Esophagus (tissue), 2 donors: ENCODE measurements at regions not wholly inside any gene's neighbourhood (a gene's known extent, or its start where the extent isn't known, plus 50 kb on each side); places are given as distances from the start of the nearest gene placed in this dataset.

ENCODE experiments used
- H3K27ac ChIP-seq, 2 donors: one replicate each; pipeline ENCODE4 v1.5.1; 2013; ENCODE audit warnings: low read depth in 2 of 2, mild to moderate bottlenecking in 2 of 2, inconsistent platforms in 1 of 2, low read length in 1 of 2, moderate library complexity in 1 of 2
- H3K27me3 ChIP-seq, 2 donors: one replicate each; pipeline ENCODE4 v1.6.1; 2013; ENCODE audit warnings: low read length in 2 of 2, control low read depth in 1 of 2, mild to moderate bottlenecking in 1 of 2; ENCODE audit not compliant: insufficient read depth in 2 of 2, control insufficient read depth in 1 of 2
- H3K36me3 ChIP-seq, 2 donors: one replicate each; pipeline ENCODE4 v1.6.1; 2013; ENCODE audit warnings: low read length in 1 of 2; ENCODE audit not compliant: control insufficient read depth in 2 of 2, insufficient read depth in 2 of 2
- H3K4me1 ChIP-seq, 2 donors: one replicate each; pipeline ENCODE4 v1.6.1; 2013; ENCODE audit warnings: low read length in 1 of 2; ENCODE audit not compliant: control insufficient read depth in 2 of 2, insufficient read depth in 2 of 2
- H3K4me3 ChIP-seq, 2 donors: one replicate each; pipeline ENCODE4 v1.5.1; 2013; ENCODE audit warnings: low read length in 2 of 2, mild to moderate bottlenecking in 2 of 2, low read depth in 1 of 2, moderate library complexity in 1 of 2
- H3K9me3 ChIP-seq, 2 donors: one replicate each; pipeline ENCODE4 v1.6.1; 2013; ENCODE audit warnings: mild to moderate bottlenecking in 2 of 2, low read depth in 1 of 2, low read length in 1 of 2, moderate library complexity in 1 of 2; ENCODE audit not compliant: control insufficient read depth in 2 of 2, insufficient read depth in 1 of 2
- WGBS, 2 donors: extraction: QIAGEN DNeasy Blood & Tissue Kit; methylation state at CpG; one replicate each; pipeline ENCODE4 v1.1.7; 2013; 5-methylcytosine and 5-hydroxymethylcytosine counted together
- donor health status: healthy with polysubstance abuse.
- donor health status: Bipolar disorder and iron deficiency.

- Histone ChIP-seq H3K9me3 (no peaks in the 10 kb centered on the region), H3K27ac (no peak overlapping the region)
- 74 to 84% methylated on average over 4 of the region's 4 CpGs for WGBS, 2 donors
These were observed 100.4 kb upstream of the BACH2 start for GRCh38 chr6:90397047-90397446.

GRCh38 chr6:90393232-90393884, 96.7 kb upstream of the BACH2 start:
- no peak overlapping the region for H3K27ac ChIP-seq
- H3K4me3 ChIP-seq: no peak overlapping the region
- H3K4me1 ChIP-seq: no peaks in the 10 kb centered on the region
- no peaks in the 10 kb centered on the region for H3K27me3 ChIP-seq
- H3K9me3 ChIP-seq: no peaks in the 10 kb centered on the region
- H3K36me3 ChIP-seq: no peaks in the 10 kb centered on the region
- 31 to 32% methylated on average over 7 of the region's 7 CpGs for WGBS, 2 donors

More at GRCh38 chr6:90397047-90397446, 100.4 kb upstream of the BACH2 start:
- H3K36me3 ChIP-seq: no peaks in the 10 kb centered on the region
- peaks cover 0 to 2% of the 10 kb centered on the region in 2 donors for H3K4me1 ChIP-seq
- H3K27me3 ChIP-seq: no peaks in the 10 kb centered on the region
- no peak overlapping the region for H3K4me3 ChIP-seq

GRCh38 chr6:90390379-90390778, 93.7 kb upstream of the BACH2 start:
- H3K9me3 ChIP-seq: no peaks in the 10 kb centered on the region
- no peak overlapping the region for H3K4me3 ChIP-seq
- H3K4me1 ChIP-seq: no peaks in the 10 kb centered on the region
- H3K27ac ChIP-seq: no peak overlapping the region
- H3K27me3 ChIP-seq: no peaks in the 10 kb centered on the region
- no peaks in the 10 kb centered on the region for H3K36me3 ChIP-seq

- H3K27ac ChIP-seq: no peak overlapping the region
- no peaks in the 10 kb centered on the region for H3K27me3 ChIP-seq
- WGBS, 2 donors: 73 to 83% methylated on average over 5 of the region's 5 CpGs
- H3K4me3 ChIP-seq: no peak overlapping the region
- H3K4me1 ChIP-seq: no peaks in the 10 kb centered on the region
- H3K36me3 ChIP-seq: no peaks in the 10 kb centered on the region
- H3K9me3 ChIP-seq: no peaks in the 10 kb centered on the region
These were observed 91.8 kb upstream of the BACH2 start for GRCh38 chr6:90388395-90388794.

GRCh38 chr6:90387826-90388225, 91.2 kb upstream of the BACH2 start:
- H3K9me3 ChIP-seq: no peaks in the 10 kb centered on the region
- H3K36me3 ChIP-seq: no peaks in the 10 kb centered on the region
- no peak overlapping the region for H3K27ac ChIP-seq
- WGBS, 2 donors: 83 to 85% methylated on average over 1 of the region's 1 CpG
- H3K27me3 ChIP-seq: no peaks in the 10 kb centered on the region
- no peaks in the 10 kb centered on the region for H3K4me1 ChIP-seq
- H3K4me3 ChIP-seq: no peak overlapping the region

GRCh38 chr6:90387383-90387775, 90.7 kb upstream of the BACH2 start:
- H3K4me1 ChIP-seq: no peaks in the 10 kb centered on the region
- WGBS, 2 donors: 73 to 83% methylated on average over 5 of the region's 5 CpGs

GRCh38 chr6:90386399-90387382, 90.0 kb upstream of the BACH2 start:
- H3K36me3 ChIP-seq: no peaks in the 10 kb centered on the region
- WGBS, 2 donors: 52 to 54% methylated on average over 10 of the region's 10 CpGs
- H3K4me1 ChIP-seq: no peaks in the 10 kb centered on the region
- no peaks in the 10 kb centered on the region for H3K9me3 ChIP-seq
- no peak overlapping the region for H3K4me3 ChIP-seq
- no peak overlapping the region for H3K27ac ChIP-seq
- no peaks in the 10 kb centered on the region for H3K27me3 ChIP-seq

More at GRCh38 chr6:90387383-90387775, 90.7 kb upstream of the BACH2 start:
- no peaks in the 10 kb centered on the region for H3K9me3 ChIP-seq
- no peaks in the 10 kb centered on the region for H3K36me3 ChIP-seq
- H3K4me3 ChIP-seq: no peak overlapping the region
- no peaks in the 10 kb centered on the region for H3K27me3 ChIP-seq
- H3K27ac ChIP-seq: no peak overlapping the region

GRCh38 chr6:90385759-90386313, 89.2 kb upstream of the BACH2 start:
- Histone ChIP-seq H3K9me3 (no peaks in the 10 kb centered on the region), H3K27me3 (no peaks in the 10 kb centered on the region), H3K4me1 (no peaks in the 10 kb centered on the region), H3K4me3 (no peak overlapping the region), H3K36me3 (no peaks in the 10 kb centered on the region), H3K27ac (no peak overlapping the region)
- 86 to 95% methylated on average over 1 of the region's 1 CpG for WGBS, 2 donors

GRCh38 chr6:90384720-90385119, 88.1 kb upstream of the BACH2 start:
- H3K27me3 ChIP-seq: no peaks in the 10 kb centered on the region
- no peaks in the 10 kb centered on the region for H3K9me3 ChIP-seq
- no peak overlapping the region for H3K4me3 ChIP-seq
- H3K27ac ChIP-seq: no peak overlapping the region
- H3K36me3 ChIP-seq: no peaks in the 10 kb centered on the region
- no peaks in the 10 kb centered on the region for H3K4me1 ChIP-seq
- WGBS, 2 donors: 83 to 88% methylated on average over 5 of the region's 5 CpGs
